ENCODE measurements at regions not wholly inside any gene's neighbourhood (a gene's known extent, or its start where the extent isn't known, plus 50 kb on each side); places are given as distances from the start of the nearest gene placed in this dataset.

DNA sequence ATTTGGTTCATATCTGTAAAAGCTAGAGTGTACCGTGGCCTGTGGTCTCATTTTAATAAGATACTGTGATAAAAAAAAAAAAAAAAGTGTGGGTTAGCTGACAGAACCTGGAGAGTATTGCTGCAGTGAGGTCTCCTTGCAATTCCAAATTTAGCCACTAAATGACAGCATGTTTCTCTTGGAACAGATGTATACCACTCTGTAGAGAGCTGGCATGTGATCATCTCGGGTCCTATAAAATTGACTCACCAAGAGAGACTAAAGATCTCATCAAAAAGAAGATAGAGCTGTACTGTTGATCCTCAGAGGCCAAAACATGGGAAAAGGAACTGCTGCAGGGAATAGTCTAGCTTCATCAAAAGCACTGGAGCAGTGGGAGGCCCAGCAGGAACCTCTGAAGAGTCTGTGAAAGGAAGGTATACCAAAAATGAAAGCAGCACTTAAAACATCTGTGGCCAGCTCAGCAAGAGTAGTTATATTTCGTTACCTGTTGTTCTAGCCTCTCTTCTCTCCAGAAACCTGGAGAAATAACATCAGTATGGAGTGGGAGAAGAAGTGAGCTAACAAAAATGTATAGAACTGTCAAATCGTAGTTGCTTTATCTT is 826.8 kb downstream of the EFNA5 start:
- dilution Hi-C loops (cut with HindIII; ENCODE audit: low sequenced_read_pairs, unreplicated experiment) (no loop called here), intact Hi-C loops (cut with micrococcal nuclease) (no loop called here), in situ Hi-C loops (cut with MboI; ENCODE audit: low sequenced_read_pairs) (no loop called here)
- Histone ChIP-seq H3K27me3 (ENCODE audit: control insufficient read depth, insufficient read depth, low read length) (no peaks in the 10 kb centered on the region), H2AFZ (replicated peaks; ENCODE audit: low read length, poor library complexity) (no peak overlapping the region), H3K79me1 (ENCODE audit: low read depth in 1 of 2, low read length in 2 of 2) (no peaks in the 10 kb centered on the region), H4K5ac (ENCODE audit: low read depth, low read length) (no peak overlapping the region), H2BK120ac (ENCODE audit: low read depth, low read length) (no peak overlapping the region), H3K18ac (ENCODE audit: low read depth, low read length) (no peak overlapping the region), H3K9me1 (ENCODE audit: insufficient read depth, low read length) (no peaks in the 10 kb centered on the region), H3K4me1 (ENCODE audit: control insufficient read depth, insufficient read depth, low read length) (no peaks in the 10 kb centered on the region), H3K4me3 (ENCODE audit: insufficient read depth, low read depth, low read length) (no peak overlapping the region), H2BK15ac (ENCODE audit: low read depth, low read length) (no peak overlapping the region), H3K4ac (ENCODE audit: low read depth, low read length) (no peak overlapping the region), H3K56ac (ENCODE audit: extremely low read depth, insufficient read depth, low read length) (no peak overlapping the region), H3K9ac (ENCODE audit: low read depth, low read length) (no peak overlapping the region), H3K23ac (ENCODE audit: low read depth, low read length) (no peak overlapping the region), H2BK5ac (ENCODE audit: low read depth, low read length, poor library complexity, severe bottlenecking) (no peak overlapping the region), H2AK5ac (ENCODE audit: low read depth, low read length) (no peak overlapping the region), H2BK20ac (ENCODE audit: low read depth, low read length) (no peak overlapping the region), H4K91ac (ENCODE audit: insufficient read depth, low read depth, low read length) (no peak overlapping the region), H3K9me3 (ENCODE audit: control insufficient read depth, insufficient read depth, low read length) (no peaks in the 10 kb centered on the region), H4K8ac (ENCODE audit: low read depth in 2 of 2, low read length in 2 of 2) (no peak overlapping the region), H2AK9ac (replicated peaks; ENCODE audit: low read depth, low read length, poor library complexity) (no peak overlapping the region), H3K27ac (ENCODE audit: insufficient read depth, low read length) (no peak overlapping the region), H3K36me3 (ENCODE audit: control insufficient read depth, insufficient read depth, low read length) (no peaks in the 10 kb centered on the region), H3K4me2 (ENCODE audit: low read depth, low read length) (no peak overlapping the region), H4K20me1 (ENCODE audit: insufficient read depth, low read length) (no peaks in the 10 kb centered on the region), H3K14ac (replicated peaks; ENCODE audit: low read depth, low read length) (no peak overlapping the region)
- no TSS peak for BruUV-seq (replicated peaks)
- CTCF ChIA-PET, result interaction anchor here (0.6 kb wide), 1 partner anchor 35 kb away, joined by 5 read pairs; no protein-coding TSS in a partner anchor
- no CpG with 5 or more reads among the region's 4 CpGs for WGBS, 2 experiments (ENCODE audit: extremely low coverage in 2 of 2, insufficient read length in 1 of 2)
- DNase-seq (no peak), ATAC-seq (ENCODE audit: low read depth) (no peak)
- TF ChIP-seq CHD1 (IDR thresholded peaks at IDR 0.05; ENCODE audit: low read depth, low read length) (no peak), NFE2L2 (IDR thresholded peaks at IDR 0.05; ENCODE audit: low read depth, low read length) (no peak), SMC3 (IDR thresholded peaks at IDR 0.05; ENCODE audit: low read depth, low read length) (no peak), CEBPB (IDR thresholded peaks at IDR 0.05; ENCODE audit: low read depth, low read length) (no peak), POLR2A (IDR thresholded peaks at IDR 0.05; ENCODE audit: low read depth, low read length) (no peak), RFX5 (IDR thresholded peaks at IDR 0.05; ENCODE audit: low read depth, low read length) (no peak), RCOR1 (IDR thresholded peaks at IDR 0.05; ENCODE audit: insufficient replicate concordance, low read length) (no peak), MAFK (IDR thresholded peaks at IDR 0.05; ENCODE audit: low read depth, low read length) (no peak), MAZ (IDR thresholded peaks at IDR 0.05; ENCODE audit: borderline replicate concordance, low read depth, low read length) (no peak), MXI1 (IDR thresholded peaks at IDR 0.05; ENCODE audit: borderline replicate concordance, low read depth, low read length) (no peak), BHLHE40 (IDR thresholded peaks at IDR 0.05; ENCODE audit: low read depth, low read length) (no peak), RAD21 (IDR thresholded peaks at IDR 0.05; ENCODE audit: low read length) (no peak), FOS (IDR thresholded peaks at IDR 0.05; ENCODE audit: low read depth, low read length) (no peak)
- TF ChIP-seq, protein P1, sequence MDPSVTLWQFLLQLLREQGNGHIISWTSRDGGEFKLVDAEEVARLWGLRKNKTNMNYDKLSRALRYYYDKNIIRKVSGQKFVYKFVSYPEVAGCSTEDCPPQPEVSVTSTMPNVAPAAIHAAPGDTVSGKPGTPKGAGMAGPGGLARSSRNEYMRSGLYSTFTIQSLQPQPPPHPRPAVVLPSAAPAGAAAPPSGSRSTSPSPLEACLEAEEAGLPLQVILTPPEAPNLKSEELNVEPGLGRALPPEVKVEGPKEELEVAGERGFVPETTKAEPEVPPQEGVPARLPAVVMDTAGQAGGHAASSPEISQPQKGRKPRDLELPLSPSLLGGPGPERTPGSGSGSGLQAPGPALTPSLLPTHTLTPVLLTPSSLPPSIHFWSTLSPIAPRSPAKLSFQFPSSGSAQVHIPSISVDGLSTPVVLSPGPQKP (IDR thresholded peaks at IDR 0.05; ENCODE audit: borderline replicate concordance, low read depth, low read length), result no peak
- TF ChIP-seq, protein P2, sequence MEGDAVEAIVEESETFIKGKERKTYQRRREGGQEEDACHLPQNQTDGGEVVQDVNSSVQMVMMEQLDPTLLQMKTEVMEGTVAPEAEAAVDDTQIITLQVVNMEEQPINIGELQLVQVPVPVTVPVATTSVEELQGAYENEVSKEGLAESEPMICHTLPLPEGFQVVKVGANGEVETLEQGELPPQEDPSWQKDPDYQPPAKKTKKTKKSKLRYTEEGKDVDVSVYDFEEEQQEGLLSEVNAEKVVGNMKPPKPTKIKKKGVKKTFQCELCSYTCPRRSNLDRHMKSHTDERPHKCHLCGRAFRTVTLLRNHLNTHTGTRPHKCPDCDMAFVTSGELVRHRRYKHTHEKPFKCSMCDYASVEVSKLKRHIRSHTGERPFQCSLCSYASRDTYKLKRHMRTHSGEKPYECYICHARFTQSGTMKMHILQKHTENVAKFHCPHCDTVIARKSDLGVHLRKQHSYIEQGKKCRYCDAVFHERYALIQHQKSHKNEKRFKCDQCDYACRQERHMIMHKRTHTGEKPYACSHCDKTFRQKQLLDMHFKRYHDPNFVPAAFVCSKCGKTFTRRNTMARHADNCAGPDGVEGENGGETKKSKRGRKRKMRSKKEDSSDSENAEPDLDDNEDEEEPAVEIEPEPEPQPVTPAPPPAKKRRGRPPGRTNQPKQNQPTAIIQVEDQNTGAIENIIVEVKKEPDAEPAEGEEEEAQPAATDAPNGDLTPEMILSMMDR (conservative IDR thresholded peaks at IDR 0.05; ENCODE audit: low read depth, low read length), result no peak
- TF ChIP-seq, protein P3, sequence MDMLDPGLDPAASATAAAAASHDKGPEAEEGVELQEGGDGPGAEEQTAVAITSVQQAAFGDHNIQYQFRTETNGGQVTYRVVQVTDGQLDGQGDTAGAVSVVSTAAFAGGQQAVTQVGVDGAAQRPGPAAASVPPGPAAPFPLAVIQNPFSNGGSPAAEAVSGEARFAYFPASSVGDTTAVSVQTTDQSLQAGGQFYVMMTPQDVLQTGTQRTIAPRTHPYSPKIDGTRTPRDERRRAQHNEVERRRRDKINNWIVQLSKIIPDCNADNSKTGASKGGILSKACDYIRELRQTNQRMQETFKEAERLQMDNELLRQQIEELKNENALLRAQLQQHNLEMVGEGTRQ (IDR thresholded peaks at IDR 0.05; ENCODE audit: low read depth, low read length), result no peak
- POLR2A ChIA-PET (ENCODE audit: unreplicated experiment), result interaction anchor here (0.5 kb wide), 1 partner anchor 1341 kb away, joined by 3 read pairs; no protein-coding TSS in a partner anchor

All from IMR-90 (cell line).